MCF 10A (cell line): ENCODE measurements at regions not wholly inside any gene's neighbourhood (a gene's known extent, or its start where the extent isn't known, plus 50 kb on each side); places are given as distances from the start of the nearest gene placed in this dataset.

Experiments used
- BruUV-seq: library from RNA; stranded (reverse); fragments of 400-500 nt; replicated peaks from 2 replicates; lab custom pipeline; 2021; lab: Mats Ljungman, UMichigan
- CTCF ChIA-PET: fragments of 300-600 bp; sonication (Branson Sonifier 250); formaldehyde crosslinking; extraction: SDS; loops from one replicate; lab custom pipeline; 2021; ENCODE audit warnings: antibody characterized with exemption, inconsistent platforms; lab: Yijun Ruan, JAX
- POLR2A ChIA-PET: fragments of 300-600, 350-650 bp; sonication (Branson Sonifier 250); formaldehyde crosslinking; extraction: SDS; loops from one replicate; lab custom pipeline; 2020; ENCODE audit warnings: antibody characterized with exemption, inconsistent platforms; lab: Yijun Ruan, JAX
- DNase-seq: peaks from one replicate; pipeline ENCODE4 v3.0.0-alpha.2; 2018; ENCODE audit not compliant: unreplicated experiment
- H3K27ac Mint-ChIP-seq: one replicate; pipeline ENCODE4 v1.8.0; 2022; ENCODE audit warnings: mild to moderate bottlenecking, low read depth, mixed read lengths; ENCODE audit not compliant: unreplicated experiment
- H3K27me3 Mint-ChIP-seq: one replicate; pipeline ENCODE4 v1.8.0; 2022; ENCODE audit warnings: mixed read lengths; ENCODE audit not compliant: insufficient read depth, unreplicated experiment
- H3K36me3 Mint-ChIP-seq: one replicate; pipeline ENCODE4 v1.8.0; 2022; ENCODE audit warnings: mild to moderate bottlenecking, moderate library complexity, mixed read lengths; ENCODE audit not compliant: insufficient read depth, unreplicated experiment
- H3K4me1 Mint-ChIP-seq: one replicate; pipeline ENCODE4 v1.8.0; 2022; ENCODE audit warnings: mixed read lengths; ENCODE audit not compliant: insufficient read depth, unreplicated experiment
- H3K4me3 Mint-ChIP-seq: one replicate; pipeline ENCODE4 v1.8.0; 2022; ENCODE audit warnings: mild to moderate bottlenecking, moderate library complexity, mixed read lengths; ENCODE audit not compliant: unreplicated experiment
- H3K9me3 Mint-ChIP-seq: one replicate; pipeline ENCODE4 v1.8.0; 2022; ENCODE audit warnings: mixed read lengths; ENCODE audit not compliant: unreplicated experiment
- CTCF ChIP-seq: fragments of 200-600 bp; IDR thresholded peaks from one replicate; pipeline ENCODE4 v1.8.0; 2022; ENCODE audit warnings: antibody characterized with exemption, mild to moderate bottlenecking; ENCODE audit not compliant: unreplicated experiment
- intact Hi-C: fragments of 100-400 bp; cut with micrococcal nuclease; formaldehyde crosslinking; loops from 2 replicates; pipeline ENCODE4 v1.14.1; 2022

GRCh38 chr5:125499636-125500332 lies 753.3 kb upstream of the ZNF608 start:
- H3K4me1 Mint-ChIP-seq = peaks cover 15% of the 10 kb centered on the region
- ChIA-PET POLR2A (no interaction called here), CTCF (no interaction called here)
- intact Hi-C loops = no loop called here
- H3K36me3 Mint-ChIP-seq = no peaks in the 10 kb centered on the region
- no peak for DNase-seq
- no peaks in the 10 kb centered on the region for H3K9me3 Mint-ChIP-seq
- peak overlapping the region; percentile 1 for H3K27ac Mint-ChIP-seq
- no TSS peak for BruUV-seq
- H3K27me3 Mint-ChIP-seq = no peaks in the 10 kb centered on the region
- H3K4me3 Mint-ChIP-seq = no peak overlapping the region
- TF ChIP-seq CTCF = no peak

DNA sequence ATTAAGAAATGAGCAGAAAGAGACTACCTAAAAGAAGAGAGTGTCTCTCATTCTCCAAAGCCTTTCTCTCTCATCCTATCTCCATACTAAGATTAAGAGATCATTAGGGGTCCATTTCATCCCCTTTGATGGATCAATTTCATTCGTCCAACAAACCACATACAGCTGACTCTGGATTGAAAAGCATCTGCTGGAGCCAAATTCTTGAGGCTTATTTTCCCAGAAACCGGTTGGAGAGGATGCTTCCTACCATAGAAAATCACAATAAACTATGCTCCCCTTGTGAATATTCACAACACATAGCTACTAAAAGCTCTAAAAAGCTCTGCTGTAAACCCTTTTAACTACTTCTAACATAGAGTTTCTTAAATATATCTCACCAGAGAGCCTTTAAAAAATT lies 755.0 kb upstream of the ZNF608 start:
- Mint-ChIP-seq H3K4me3 (no peak overlapping the region), H3K27me3 (no peaks in the 10 kb centered on the region), H3K27ac (no peak overlapping the region), H3K36me3 (no peaks in the 10 kb centered on the region), H3K4me1 (peaks cover 15% of the 10 kb centered on the region), H3K9me3 (no peaks in the 10 kb centered on the region)
- ChIA-PET CTCF (interaction anchor here (0.7 kb wide), 1 partner anchor 14 kb away, joined by 3 read pairs; no protein-coding TSS in a partner anchor), POLR2A (interaction anchor here (1.2 kb wide), 1 partner anchor 10 kb away, joined by 3 read pairs; no protein-coding TSS in a partner anchor)
- BruUV-seq = no TSS peak
- TF ChIP-seq CTCF = no peak
- no peak for DNase-seq
- intact Hi-C loops = no loop called here

GRCh38 chr5:125503946-125504345 lies 757.5 kb upstream of the ZNF608 start:
- no TSS peak for BruUV-seq
- H3K36me3 Mint-ChIP-seq = no peaks in the 10 kb centered on the region
- H3K4me1 Mint-ChIP-seq = peaks cover 5% of the 10 kb centered on the region
- TF ChIP-seq CTCF = no peak
- CTCF ChIA-PET = interaction anchor here (0.5 to 0.9 kb wide), 2 partner anchors 15 to 262 kb away, joined by 3 read pairs; no protein-coding TSS in a partner anchor
- intact Hi-C loops = no loop called here
- H3K9me3 Mint-ChIP-seq = no peaks in the 10 kb centered on the region
- POLR2A ChIA-PET = interaction anchor here (1.2 kb wide), 1 partner anchor 20 kb away, joined by 3 read pairs; no protein-coding TSS in a partner anchor
- DNase-seq = no peak
- no peak overlapping the region for H3K27ac Mint-ChIP-seq
- H3K27me3 Mint-ChIP-seq = no peaks in the 10 kb centered on the region
- H3K4me3 Mint-ChIP-seq = no peak overlapping the region

DNA sequence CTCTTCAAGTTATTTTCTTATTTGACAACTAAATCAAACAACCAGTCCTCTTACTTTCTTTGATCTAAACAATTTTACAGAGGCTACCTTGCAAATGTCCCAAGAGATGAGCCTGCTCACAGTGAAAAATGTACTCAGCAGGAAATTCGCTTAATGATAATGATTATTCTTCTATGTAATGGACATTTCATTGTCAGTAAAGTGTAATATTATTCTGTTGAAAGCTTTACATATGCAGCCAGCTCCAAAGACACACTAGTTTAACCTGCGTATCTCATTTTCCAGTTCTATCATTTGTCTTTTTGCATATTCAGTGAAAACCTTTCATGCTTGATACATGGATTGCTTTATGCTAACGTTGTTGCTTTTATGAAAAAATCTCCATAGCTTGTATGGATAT lies 758.7 kb upstream of the ZNF608 start:
- intact Hi-C loops = no loop called here
- BruUV-seq = no TSS peak

More for the DNA sequence above, 758.7 kb upstream of the ZNF608 start:
- no peak for DNase-seq
- ChIA-PET CTCF (interaction anchor here (0.7 kb wide), 1 partner anchor 42 kb away, joined by 5 read pairs; no protein-coding TSS in a partner anchor), POLR2A (interaction anchor here (1.0 kb wide), 1 partner anchor 10 kb away, joined by 3 read pairs; no protein-coding TSS in a partner anchor)
- TF ChIP-seq CTCF = no peak
- Mint-ChIP-seq H3K36me3 (no peaks in the 10 kb centered on the region), H3K4me1 (no peaks in the 10 kb centered on the region), H3K27me3 (no peaks in the 10 kb centered on the region), H3K9me3 (no peaks in the 10 kb centered on the region), H3K4me3 (no peak overlapping the region), H3K27ac (no peak overlapping the region)
